Stimulated activated CD4-positive, alpha-beta T cell treated with anti-CD3 and anti-CD28 coated beads, Interleukin-1b, Interleukin-23, amount 100 ng/mL, for 48 hours (primary cell): ENCODE measurements at regions not wholly inside any gene's neighbourhood (a gene's known extent, or its start where the extent isn't known, plus 50 kb on each side); places are given as distances from the start of the nearest gene placed in this dataset.

Experiments used
- DNase-seq: peaks from one replicate; pipeline ENCODE4 v3.0.0-alpha.2; 2020

- DNase-seq: no peak
Measured at GRCh38 chr6:141029908-141030307, 1102.8 kb upstream of the GJE1 start.

GRCh38 chr6:141028791-141029280 is 1103.9 kb upstream of the GJE1 start:
- no peak for DNase-seq

DNA sequence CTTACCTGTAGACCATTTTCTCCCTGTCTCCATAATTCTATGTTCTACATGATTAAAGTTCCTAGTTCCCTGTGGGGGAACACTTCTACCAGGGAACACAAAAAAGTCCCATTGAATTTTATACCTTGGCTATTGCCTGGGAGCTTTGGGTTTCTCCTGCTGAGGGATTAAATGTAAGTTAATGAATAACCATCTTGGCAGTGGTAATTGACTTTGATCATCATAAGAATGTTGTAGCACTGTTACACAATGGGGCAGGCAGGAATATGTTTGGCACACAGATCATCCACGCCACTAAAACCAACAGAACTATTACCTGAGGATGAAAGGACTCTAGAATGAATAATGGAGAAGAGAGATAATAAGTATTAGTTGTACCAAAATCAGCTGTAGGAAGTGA is 1106.2 kb upstream of the GJE1 start:
- DNase-seq: no peak

GRCh38 chr6:141024526-141024925 is 1108.2 kb upstream of the GJE1 start:
- DNase-seq: no peak

DNA sequence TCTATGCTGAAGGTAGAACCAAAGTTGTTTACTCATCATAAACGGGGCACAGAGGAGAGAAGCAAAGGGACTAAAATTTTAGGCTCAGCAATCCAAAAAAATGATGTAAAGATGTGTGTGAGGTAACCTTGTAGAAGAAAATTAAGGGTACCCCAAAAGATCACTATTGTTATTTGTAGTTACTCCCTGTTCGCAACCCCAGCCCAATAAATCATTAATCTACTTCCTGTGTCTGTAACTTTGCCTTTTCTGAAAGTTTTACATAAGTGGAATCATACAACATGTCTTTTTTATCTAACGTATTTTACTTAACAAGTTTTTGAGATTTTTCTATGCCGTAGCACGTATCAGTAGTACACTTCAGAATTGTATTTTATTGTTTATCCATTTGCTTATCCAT is 1114.8 kb upstream of the GJE1 start:
- no peak for DNase-seq

DNA sequence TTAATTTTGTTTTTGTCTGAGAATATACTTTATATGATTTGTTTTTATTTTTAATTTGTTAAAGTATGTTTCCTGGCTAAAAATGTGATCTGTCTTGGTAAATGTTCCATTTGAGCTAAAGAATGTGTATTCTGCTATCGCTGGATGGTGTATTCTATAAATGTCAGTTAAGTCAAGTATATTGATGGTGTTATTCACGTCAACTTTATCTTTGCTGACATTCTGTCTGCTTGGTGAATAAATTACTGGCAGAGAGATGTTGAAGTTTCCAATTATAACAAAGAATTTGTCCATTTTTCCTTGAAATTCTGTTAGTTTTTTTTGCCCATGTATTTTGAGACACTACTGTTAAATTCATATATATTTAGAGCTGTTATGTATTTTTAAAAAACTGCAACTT is 1131.8 kb upstream of the GJE1 start:
- DNase-seq: no peak

- no peak for DNase-seq
Measured at GRCh38 chr6:140993515-140993914, 1139.2 kb upstream of the GJE1 start.

DNA sequence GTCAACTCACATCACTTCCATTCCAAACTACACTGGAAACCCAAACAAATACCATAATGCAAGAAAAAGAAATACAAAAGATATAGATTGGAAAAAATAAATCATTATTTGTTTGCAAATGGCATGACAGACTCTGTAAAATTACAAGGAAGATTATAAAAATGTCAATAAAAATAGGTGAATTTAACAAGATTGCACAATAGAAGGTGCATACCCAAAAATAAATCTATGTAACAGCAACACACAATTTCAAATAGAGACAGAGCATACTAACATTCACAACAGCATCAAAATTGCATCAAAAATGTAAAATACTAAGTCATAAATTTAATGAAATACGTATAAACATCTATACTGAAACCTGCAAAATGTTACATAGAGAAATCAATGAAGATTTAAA is 1140.0 kb upstream of the GJE1 start:
- DNase-seq: no peak

- no peak for DNase-seq
Measured at GRCh38 chr6:140988780-140989179, 1143.9 kb upstream of the GJE1 start.

- no peak for DNase-seq
Measured at GRCh38 chr6:140987364-140988155, 1145.2 kb upstream of the GJE1 start.

DNA sequence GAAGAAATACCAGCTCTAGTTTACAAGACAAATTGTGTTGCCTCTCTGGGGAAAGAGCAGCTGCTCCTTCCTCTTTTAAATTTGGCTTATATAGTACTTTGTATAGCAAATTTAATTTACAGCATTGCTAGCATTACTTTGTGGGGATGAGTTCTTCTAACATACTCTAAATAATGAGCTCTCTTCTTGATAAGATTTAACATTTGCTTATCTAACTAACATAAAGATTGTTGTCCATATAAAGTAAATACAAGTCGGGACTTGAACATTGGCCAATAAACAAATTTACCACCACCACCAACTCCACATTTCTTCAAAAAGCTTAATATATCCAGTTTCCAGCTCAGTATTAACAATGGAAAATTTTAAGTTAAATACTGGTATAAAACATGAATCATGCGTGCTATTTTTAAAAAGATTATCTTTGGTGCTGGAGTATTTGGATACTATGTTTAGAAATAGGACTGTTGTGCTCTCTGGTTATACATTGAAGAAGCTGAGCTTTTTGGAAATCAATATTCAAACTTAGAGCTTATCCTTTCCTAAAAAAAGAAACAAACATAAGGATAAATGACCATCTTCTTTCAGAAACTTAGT is 1146.9 kb upstream of the GJE1 start:
- no peak for DNase-seq

GRCh38 chr6:140980265-140980887 is 1152.3 kb upstream of the GJE1 start:
- DNase-seq: no peak

GRCh38 chr6:140979642-140980091 is 1153.1 kb upstream of the GJE1 start:
- no peak for DNase-seq

GRCh38 chr6:140977403-140977802 is 1155.3 kb upstream of the GJE1 start:
- DNase-seq: no peak

- no peak for DNase-seq
Measured at GRCh38 chr6:140976806-140977205, 1155.9 kb upstream of the GJE1 start.

DNA sequence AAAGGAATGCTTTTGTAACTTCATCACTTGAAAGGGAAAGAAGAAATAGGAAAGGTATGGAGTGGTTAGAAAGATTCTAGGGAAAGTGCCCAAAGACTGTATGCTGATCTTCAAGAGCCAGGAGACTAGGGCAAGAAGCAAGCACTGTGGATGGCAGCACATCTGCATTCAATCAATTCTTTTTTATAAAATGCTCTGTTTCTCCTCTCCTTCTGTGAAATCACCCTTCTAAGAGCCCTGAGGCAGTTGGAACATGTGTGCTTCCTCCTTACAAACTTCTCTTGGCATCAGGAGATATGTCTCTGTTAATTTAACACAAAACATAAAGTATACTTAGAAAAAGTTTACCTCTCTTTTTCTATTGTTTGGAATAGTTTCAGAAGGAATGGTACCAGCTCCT is 1162.2 kb upstream of the GJE1 start:
- no peak for DNase-seq

GRCh38 chr6:140968062-140968461 is 1164.7 kb upstream of the GJE1 start:
- no peak for DNase-seq

DNA sequence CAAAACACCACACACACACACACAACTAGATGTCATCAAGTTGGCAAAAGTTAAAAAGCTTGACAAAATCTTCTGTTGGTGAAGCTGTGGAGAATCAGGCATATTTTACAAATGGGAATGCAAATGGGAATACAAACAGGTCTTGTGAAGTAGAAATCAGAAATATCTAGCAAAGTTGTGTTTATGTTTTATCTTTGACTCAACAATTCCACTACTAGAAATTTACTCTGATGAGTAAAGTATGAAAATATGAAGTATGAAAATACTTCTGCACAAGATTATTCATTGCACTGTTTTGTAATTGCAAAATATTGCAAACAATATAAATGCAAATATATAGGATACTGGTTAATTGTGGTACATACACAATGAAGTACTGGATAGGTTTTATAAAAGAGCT is 1166.0 kb upstream of the GJE1 start:
- no peak for DNase-seq

DNA sequence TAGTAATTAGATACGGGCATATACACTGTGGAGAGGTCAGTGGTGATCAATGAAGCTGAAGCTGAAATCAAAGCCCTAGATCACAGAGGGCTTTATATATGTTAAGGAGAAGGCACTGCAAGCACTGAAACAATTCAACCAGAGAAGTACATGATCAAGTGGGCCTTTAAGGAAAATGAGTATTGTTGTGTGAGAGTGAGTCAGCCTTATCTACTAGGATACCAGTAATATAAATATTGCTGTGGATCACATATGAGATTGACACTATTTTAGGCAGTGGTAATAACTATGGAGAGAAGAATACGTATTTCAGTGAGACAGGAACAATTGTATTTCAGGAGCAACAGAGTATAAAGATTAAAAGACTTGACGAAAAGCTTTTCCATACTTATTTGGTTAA is 1172.2 kb upstream of the GJE1 start:
- DNase-seq: no peak

- no peak for DNase-seq
Measured at GRCh38 chr6:140957386-140957785, 1175.3 kb upstream of the GJE1 start.

DNA sequence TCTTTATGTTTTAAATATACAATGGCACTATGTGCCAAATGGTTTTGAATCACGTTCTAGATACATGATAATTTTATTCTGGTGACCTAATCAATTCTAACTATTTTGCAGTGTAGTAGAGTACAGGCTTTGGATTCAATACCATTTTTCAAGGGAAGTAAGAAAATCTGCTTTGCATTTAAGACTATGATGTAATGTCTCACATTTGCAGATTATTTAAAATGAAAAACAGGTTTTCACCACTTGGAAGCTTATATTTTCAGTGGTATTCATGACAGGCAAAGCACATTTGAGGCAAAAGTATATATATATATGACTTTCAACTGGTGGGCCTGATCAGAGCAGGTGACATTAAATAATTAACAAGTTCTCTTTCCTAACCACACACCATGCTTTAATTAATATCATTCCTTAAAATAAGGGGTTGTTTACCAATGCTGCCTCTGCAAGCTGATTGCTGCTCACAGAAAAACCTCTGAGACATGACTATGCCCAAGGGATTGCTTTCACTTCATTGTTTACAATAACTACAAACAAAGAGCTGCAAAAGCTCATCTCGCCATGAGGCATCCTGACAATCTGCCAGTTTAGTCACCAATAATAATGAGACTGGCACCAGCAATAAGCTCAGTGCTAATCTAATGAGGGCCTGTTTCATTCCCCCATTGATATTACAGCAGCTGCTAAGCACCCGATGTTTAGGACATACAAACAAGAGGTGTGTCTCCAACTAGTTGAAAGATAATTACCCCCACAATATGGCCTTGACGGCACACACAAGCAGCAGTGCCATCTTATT is 1176.0 kb upstream of the GJE1 start:
- no peak for DNase-seq

- DNase-seq: no peak
Measured at GRCh38 chr6:140940251-140940925, 1192.3 kb upstream of the GJE1 start.

- no peak for DNase-seq
Measured at GRCh38 chr6:140932909-140933308, 1199.8 kb upstream of the GJE1 start.
